HCT116 (cell line): ENCODE measurements at regions not wholly inside any gene's neighbourhood (a gene's known extent, or its start where the extent isn't known, plus 50 kb on each side); places are given as distances from the start of the nearest gene placed in this dataset.

ENCODE experiments used
- ATAC-seq: fragments of 200-7000 bp; cut with Tn5 transposase; 2 replicates; pipeline ENCODE4 v1.9.1; 2020; ENCODE audit warnings: mild to moderate bottlenecking, moderate library complexity
- BruUV-seq: library from RNA; stranded (reverse); fragments of 400-500 nt; replicated peaks from 2 replicates; lab custom pipeline; 2021; lab: Mats Ljungman, UMichigan
- CTCF ChIA-PET: fragments of 300-600 bp; sonication (Branson Sonifier 250); formaldehyde crosslinking; loops from one replicate; lab custom pipeline; 2021; ENCODE audit warnings: antibody characterized with exemption; lab: Charles Lee
- POLR2A ChIA-PET: fragments of 300-600, 350-600 bp; sonication (Branson Sonifier 250); formaldehyde crosslinking; loops from one replicate; lab custom pipeline; 2021; ENCODE audit warnings: antibody characterized with exemption; lab: Charles Lee
- RAD21 ChIA-PET, 2 experiments: fragments of 300-600 bp; sonication (Branson Sonifier 250); formaldehyde crosslinking; loops; one replicate each; lab custom pipeline; 2023; ENCODE audit warnings: low total read pairs in 2 of 2; ENCODE audit not compliant: uncharacterized antibody in 2 of 2, unreplicated experiment in 2 of 2, low non-redundant PET in 1 of 2; lab: Charles Lee
- DNase-seq: peaks from one replicate; pipeline ENCODE4 v3.0.0-alpha.2; 2010; ENCODE audit warnings: low read depth, low spot score
- H2AFZ ChIP-seq: fragments of 200-600 bp; shearing (Covaris generic), sonication (generic); 2 replicates; pipeline ENCODE4 v1.6.1; 2017; ENCODE audit warnings: low read depth, mixed run types, mixed read lengths, antibody characterized with exemption, low read length; ENCODE audit not compliant: poor library complexity, severe bottlenecking
- H3K27ac ChIP-seq: 2 replicates; pipeline ENCODE4 v1.5.1; 2012; ENCODE audit warnings: low read depth, low read length
- H3K27me3 ChIP-seq: fragments of 200-600 bp; sonication (generic); 2 replicates; pipeline ENCODE4 v1.6.1; 2016; ENCODE audit warnings: mixed run types, low read length, mixed read lengths; ENCODE audit not compliant: insufficient read depth
- H3K36me3 ChIP-seq, 2 experiments: fragments of 200-500 bp in 1 of 2; fragments of 200-600 bp in 1 of 2; sonication (Bioruptor generic) in 1 of 2; sonication (generic) in 1 of 2; 2 replicates each; pipeline versions ENCODE4 v1.5.1 to v1.6.1; 2014 to 2016; ENCODE audit warnings: low read length in 2 of 2, inconsistent platforms in 1 of 2, mixed read lengths in 1 of 2, mixed run types in 1 of 2; ENCODE audit not compliant: insufficient read depth in 2 of 2, control insufficient read depth in 1 of 2
- H3K4me1 ChIP-seq, 2 experiments: fragments of 200-600 bp in 1 of 2; sonication (generic) in 1 of 2; 2 replicates each; pipeline versions ENCODE4 v1.5.1 to v1.6.1; 2012 to 2017; ENCODE audit warnings: low read length in 2 of 2, inconsistent platforms in 1 of 2, mild to moderate bottlenecking in 1 of 2, mixed read lengths in 1 of 2, mixed run types in 1 of 2, moderate library complexity in 1 of 2; ENCODE audit not compliant: insufficient read depth in 2 of 2, control insufficient read depth in 1 of 2
- H3K4me2 ChIP-seq: fragments of 200-600 bp; sonication (generic); 2 replicates; pipeline ENCODE4 v1.6.1; 2017; ENCODE audit warnings: mixed run types, low read length, mixed read lengths
- H3K4me3 ChIP-seq, 2 experiments: fragments of 200-600 bp in 1 of 2; sonication (generic) in 1 of 2; replicated peaks in 1 of 2; 2 replicates each; pipeline ENCODE4 v1.5.1; 2011 to 2016; ENCODE audit warnings: low read length in 2 of 2, control low read depth in 1 of 2, low read depth in 1 of 2, mild to moderate bottlenecking in 1 of 2, mixed read lengths in 1 of 2, mixed run types in 1 of 2
- H3K79me2 ChIP-seq: fragments of 200-600 bp; sonication (generic); 2 replicates; pipeline ENCODE4 v1.6.1; 2017; ENCODE audit warnings: mild to moderate bottlenecking, mixed run types, low read length, moderate library complexity, mixed read lengths; ENCODE audit not compliant: insufficient read depth
- H3K9ac ChIP-seq: fragments of 200-600 bp; sonication (generic); 2 replicates; pipeline ENCODE4 v1.6.1; 2016; ENCODE audit warnings: low read length, mixed read lengths
- H3K9me2 ChIP-seq: fragments of 200-600 bp; sonication (generic), shearing (Covaris generic); 2 replicates; pipeline ENCODE4 v1.6.1; 2017; ENCODE audit warnings: mixed run types, mild to moderate bottlenecking, moderate library complexity; ENCODE audit not compliant: insufficient read depth
- H3K9me3 ChIP-seq, 2 experiments: fragments of 200-500 bp in 1 of 2; fragments of 200-600 bp in 1 of 2; sonication (Bioruptor generic) in 1 of 2; sonication (generic) in 1 of 2; 2 replicates each; pipeline ENCODE4 v1.6.1; 2014 to 2017; ENCODE audit warnings: low read length in 2 of 2, mixed read lengths in 2 of 2, inconsistent platforms in 1 of 2, low read depth in 1 of 2, mild to moderate bottlenecking in 1 of 2, mixed run types in 1 of 2, moderate library complexity in 1 of 2; ENCODE audit not compliant: control insufficient read depth in 1 of 2, insufficient read depth in 1 of 2
- H4K20me1 ChIP-seq: fragments of 200-600 bp; sonication (generic), shearing (Covaris generic); 2 replicates; pipeline ENCODE4 v1.6.1; 2017; ENCODE audit warnings: mixed run types, mild to moderate bottlenecking, moderate library complexity; ENCODE audit not compliant: insufficient read depth
- ELF1 ChIP-seq: IDR thresholded peaks from 2 replicates; pipeline ENCODE4 v1.6.1; 2012; ENCODE audit warnings: low read depth, borderline replicate concordance
- SP1 ChIP-seq: IDR thresholded peaks from 2 replicates; pipeline ENCODE4 v1.6.1; 2012; ENCODE audit warnings: low read depth
- intact Hi-C: fragments of 100-400 bp; cut with micrococcal nuclease; formaldehyde crosslinking; loops from 2 replicates; pipeline ENCODE4 v1.10.0; 2022
- TF ChIP-seq, protein P1 (sequence below): IDR thresholded peaks from 2 replicates; pipeline ENCODE4 v1.6.1; 2012; ENCODE audit warnings: low read depth
- TF ChIP-seq, protein P2 (sequence below), 3 experiments: fragments of 200-600 bp in 1 of 3; sonication (generic) in 1 of 3; IDR thresholded peaks in 2 of 3; conservative IDR thresholded peaks in 1 of 3; 2 replicates each; pipeline ENCODE4 v1.5.1; 2012 to 2017; ENCODE audit warnings: low read depth in 2 of 3, low read length in 2 of 3, antibody characterized with exemption in 1 of 3, borderline replicate concordance in 1 of 3, control low read depth in 1 of 3, mild to moderate bottlenecking in 1 of 3, mixed read lengths in 1 of 3, mixed run types in 1 of 3, moderate library complexity in 1 of 3; ENCODE audit not compliant: insufficient read depth in 1 of 3

DNA sequence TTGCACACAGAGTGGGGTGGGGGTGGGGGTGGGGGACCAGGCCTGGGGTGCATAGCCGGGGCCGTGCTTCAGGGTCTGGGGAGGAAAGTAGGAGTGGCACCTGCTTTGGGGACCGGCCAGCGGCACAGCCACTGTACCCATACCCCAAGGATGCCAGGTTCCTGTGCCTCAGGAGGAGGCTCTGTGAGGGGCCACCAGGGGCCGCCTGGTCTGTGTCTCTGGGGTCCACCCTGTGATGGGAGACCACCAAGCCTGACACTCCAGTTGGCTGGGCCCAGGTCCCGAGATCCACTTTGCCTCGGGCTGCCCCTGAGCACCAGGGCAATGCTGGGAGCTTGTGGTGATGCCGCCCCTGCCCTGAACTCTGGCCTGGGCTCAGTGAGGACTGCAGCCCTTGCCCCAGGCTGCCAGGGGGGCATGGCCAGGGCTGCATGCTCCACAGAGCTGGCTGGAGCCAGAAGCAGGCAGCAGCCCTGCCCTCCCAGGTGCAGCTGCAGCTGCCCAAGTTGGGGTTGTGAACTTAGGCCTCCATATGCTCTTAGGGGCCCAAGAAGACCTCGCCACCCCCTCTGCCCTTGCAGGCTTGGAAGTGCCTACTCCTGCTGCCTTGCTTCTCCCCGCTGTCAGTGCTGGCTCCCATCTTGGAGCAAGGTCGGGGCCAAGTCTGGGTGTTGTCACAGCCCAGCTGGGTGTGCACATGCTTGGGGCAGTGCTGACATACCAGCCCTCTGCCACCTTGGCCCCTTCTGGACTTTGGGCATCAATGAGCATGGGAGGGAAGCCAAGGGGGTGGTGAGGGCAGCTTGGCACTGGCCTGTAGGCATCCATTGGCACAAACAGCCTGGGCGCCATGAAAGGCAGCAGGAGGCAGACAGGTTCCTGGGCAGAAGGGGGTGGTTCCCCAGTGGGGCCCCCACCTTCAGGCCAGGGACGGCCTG, 123.3 kb upstream of the THY1 start:
- BruUV-seq, result no TSS peak
- TF ChIP-seq ELF1 (no peak), SP1 (no peak)
- TF ChIP-seq, protein P1, sequence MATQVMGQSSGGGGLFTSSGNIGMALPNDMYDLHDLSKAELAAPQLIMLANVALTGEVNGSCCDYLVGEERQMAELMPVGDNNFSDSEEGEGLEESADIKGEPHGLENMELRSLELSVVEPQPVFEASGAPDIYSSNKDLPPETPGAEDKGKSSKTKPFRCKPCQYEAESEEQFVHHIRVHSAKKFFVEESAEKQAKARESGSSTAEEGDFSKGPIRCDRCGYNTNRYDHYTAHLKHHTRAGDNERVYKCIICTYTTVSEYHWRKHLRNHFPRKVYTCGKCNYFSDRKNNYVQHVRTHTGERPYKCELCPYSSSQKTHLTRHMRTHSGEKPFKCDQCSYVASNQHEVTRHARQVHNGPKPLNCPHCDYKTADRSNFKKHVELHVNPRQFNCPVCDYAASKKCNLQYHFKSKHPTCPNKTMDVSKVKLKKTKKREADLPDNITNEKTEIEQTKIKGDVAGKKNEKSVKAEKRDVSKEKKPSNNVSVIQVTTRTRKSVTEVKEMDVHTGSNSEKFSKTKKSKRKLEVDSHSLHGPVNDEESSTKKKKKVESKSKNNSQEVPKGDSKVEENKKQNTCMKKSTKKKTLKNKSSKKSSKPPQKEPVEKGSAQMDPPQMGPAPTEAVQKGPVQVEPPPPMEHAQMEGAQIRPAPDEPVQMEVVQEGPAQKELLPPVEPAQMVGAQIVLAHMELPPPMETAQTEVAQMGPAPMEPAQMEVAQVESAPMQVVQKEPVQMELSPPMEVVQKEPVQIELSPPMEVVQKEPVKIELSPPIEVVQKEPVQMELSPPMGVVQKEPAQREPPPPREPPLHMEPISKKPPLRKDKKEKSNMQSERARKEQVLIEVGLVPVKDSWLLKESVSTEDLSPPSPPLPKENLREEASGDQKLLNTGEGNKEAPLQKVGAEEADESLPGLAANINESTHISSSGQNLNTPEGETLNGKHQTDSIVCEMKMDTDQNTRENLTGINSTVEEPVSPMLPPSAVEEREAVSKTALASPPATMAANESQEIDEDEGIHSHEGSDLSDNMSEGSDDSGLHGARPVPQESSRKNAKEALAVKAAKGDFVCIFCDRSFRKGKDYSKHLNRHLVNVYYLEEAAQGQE, result no peak
- TF ChIP-seq, protein P2, sequence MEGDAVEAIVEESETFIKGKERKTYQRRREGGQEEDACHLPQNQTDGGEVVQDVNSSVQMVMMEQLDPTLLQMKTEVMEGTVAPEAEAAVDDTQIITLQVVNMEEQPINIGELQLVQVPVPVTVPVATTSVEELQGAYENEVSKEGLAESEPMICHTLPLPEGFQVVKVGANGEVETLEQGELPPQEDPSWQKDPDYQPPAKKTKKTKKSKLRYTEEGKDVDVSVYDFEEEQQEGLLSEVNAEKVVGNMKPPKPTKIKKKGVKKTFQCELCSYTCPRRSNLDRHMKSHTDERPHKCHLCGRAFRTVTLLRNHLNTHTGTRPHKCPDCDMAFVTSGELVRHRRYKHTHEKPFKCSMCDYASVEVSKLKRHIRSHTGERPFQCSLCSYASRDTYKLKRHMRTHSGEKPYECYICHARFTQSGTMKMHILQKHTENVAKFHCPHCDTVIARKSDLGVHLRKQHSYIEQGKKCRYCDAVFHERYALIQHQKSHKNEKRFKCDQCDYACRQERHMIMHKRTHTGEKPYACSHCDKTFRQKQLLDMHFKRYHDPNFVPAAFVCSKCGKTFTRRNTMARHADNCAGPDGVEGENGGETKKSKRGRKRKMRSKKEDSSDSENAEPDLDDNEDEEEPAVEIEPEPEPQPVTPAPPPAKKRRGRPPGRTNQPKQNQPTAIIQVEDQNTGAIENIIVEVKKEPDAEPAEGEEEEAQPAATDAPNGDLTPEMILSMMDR (IDR thresholded peaks at IDR 0.05 in 2 of 3, conservative IDR thresholded peaks at IDR 0.05 in 1 of 3; ENCODE audit: borderline replicate concordance in 1 of 3, insufficient read depth in 1 of 3, low read depth in 2 of 3, low read length in 2 of 3), result no peak
- no peak overlapping the region for H3K27ac ChIP-seq
- no peak overlapping the region for H3K4me2 ChIP-seq
- no peaks in the 10 kb centered on the region for H3K27me3 ChIP-seq
- ATAC-seq, result no peak
- no peak overlapping the region for H3K9ac ChIP-seq
- intact Hi-C loops, result no loop called here
- POLR2A ChIA-PET, result no interaction called here
- 0 out of 4 replicates have a peak, but pooled peaks cover 0 to under 1% of the 10 kb centered on the region in 2 experiments for H3K4me1 ChIP-seq
- no peak for DNase-seq
- no peaks in the 10 kb centered on the region for H4K20me1 ChIP-seq
- RAD21 ChIA-PET, result no interaction called here
- H3K4me3 ChIP-seq, result no peak overlapping the region
- no peaks in the 10 kb centered on the region for H3K9me2 ChIP-seq
- no peaks in the 10 kb centered on the region for H3K79me2 ChIP-seq
- CTCF ChIA-PET, result interaction anchor here (1.2 kb wide), 1 partner anchor 12 kb away, joined by 4 read pairs; no protein-coding TSS in a partner anchor
- H3K9me3 ChIP-seq, result no peaks in the 10 kb centered on the region
- H3K36me3 ChIP-seq, result no peaks in the 10 kb centered on the region
- H2AFZ ChIP-seq, result no peak overlapping the region
